B cell (primary cell): ENCODE measurements at regions not wholly inside any gene's neighbourhood (a gene's known extent, or its start where the extent isn't known, plus 50 kb on each side); places are given as distances from the start of the nearest gene placed in this dataset.

Experiments used
- EZH2 ChIP-seq: IDR thresholded peaks from 2 replicates; pipeline ENCODE4 v1.6.1; 2012; ENCODE audit warnings: borderline replicate concordance, low read depth, mild to moderate bottlenecking, moderate library complexity, low read length; ENCODE audit not compliant: insufficient read depth, poor library complexity, severe bottlenecking
- TF ChIP-seq, protein P1 (sequence below): fragments of 200-600 bp; IDR thresholded peaks from one replicate; pipeline ENCODE4 v1.8.0; 2022; ENCODE audit warnings: antibody characterized with exemption, mild to moderate bottlenecking

DNA sequence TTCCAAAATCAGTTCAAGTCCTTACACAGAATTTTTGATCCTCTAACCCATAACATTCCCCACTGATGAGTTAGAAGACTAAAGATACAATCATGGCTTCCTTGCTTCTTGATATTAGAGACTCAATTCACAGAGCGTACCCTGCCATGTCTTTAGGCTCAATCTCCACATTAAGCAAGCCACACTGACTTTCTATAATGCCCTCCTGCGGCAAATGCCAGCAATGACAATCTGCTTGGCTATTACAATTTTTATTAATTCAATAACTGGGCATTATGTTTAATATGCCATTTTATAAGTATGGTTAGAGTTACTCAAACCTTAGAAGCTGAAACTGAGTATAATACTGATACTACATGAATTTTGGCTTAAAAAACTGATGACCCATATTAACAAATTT, 479.7 kb upstream of the NR2F2 start:
- TF ChIP-seq, protein P1, sequence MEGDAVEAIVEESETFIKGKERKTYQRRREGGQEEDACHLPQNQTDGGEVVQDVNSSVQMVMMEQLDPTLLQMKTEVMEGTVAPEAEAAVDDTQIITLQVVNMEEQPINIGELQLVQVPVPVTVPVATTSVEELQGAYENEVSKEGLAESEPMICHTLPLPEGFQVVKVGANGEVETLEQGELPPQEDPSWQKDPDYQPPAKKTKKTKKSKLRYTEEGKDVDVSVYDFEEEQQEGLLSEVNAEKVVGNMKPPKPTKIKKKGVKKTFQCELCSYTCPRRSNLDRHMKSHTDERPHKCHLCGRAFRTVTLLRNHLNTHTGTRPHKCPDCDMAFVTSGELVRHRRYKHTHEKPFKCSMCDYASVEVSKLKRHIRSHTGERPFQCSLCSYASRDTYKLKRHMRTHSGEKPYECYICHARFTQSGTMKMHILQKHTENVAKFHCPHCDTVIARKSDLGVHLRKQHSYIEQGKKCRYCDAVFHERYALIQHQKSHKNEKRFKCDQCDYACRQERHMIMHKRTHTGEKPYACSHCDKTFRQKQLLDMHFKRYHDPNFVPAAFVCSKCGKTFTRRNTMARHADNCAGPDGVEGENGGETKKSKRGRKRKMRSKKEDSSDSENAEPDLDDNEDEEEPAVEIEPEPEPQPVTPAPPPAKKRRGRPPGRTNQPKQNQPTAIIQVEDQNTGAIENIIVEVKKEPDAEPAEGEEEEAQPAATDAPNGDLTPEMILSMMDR: no peak
- TF ChIP-seq EZH2: no peak
